ENCODE measurements at regions not wholly inside any gene's neighbourhood (a gene's known extent, or its start where the extent isn't known, plus 50 kb on each side); places are given as distances from the start of the nearest gene placed in this dataset.

DNA sequence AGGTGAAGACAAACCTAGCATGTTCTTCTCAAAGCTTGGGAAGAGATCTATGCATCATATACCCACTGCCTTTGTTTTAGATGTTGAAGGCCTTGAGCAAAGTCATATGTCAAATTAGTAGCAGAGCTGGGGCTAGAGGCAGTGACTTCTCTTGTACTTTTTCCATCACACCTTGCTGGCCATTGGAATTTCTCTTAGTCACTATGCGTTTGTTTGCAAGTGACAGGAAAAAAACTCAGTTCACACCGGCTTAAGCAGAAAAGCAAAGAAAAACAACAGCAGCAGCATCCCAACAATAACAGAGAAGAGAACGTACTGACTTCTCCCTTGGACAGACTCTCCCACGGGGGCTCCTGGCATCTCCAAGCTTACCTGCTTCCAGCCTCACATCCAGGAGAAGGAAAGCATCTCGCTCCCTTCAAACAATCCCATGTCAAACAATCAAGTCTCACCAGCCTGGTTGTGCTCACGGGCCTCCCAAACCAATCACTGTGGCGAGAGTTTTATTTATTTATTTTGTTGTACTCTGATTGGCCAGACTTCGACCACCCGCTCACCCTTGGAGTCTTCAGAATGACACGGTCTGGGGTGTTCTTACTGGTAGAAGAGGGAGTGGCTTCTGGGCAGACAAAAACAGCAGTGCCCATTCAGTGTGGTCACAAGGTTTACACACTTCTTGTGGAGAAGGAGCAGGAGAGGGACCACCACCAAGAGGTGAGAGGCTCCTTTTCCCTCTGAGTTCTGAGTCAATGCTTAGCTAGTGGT is 83.8 kb upstream of the STC2 start:
- TF ChIP-seq, protein P1, sequence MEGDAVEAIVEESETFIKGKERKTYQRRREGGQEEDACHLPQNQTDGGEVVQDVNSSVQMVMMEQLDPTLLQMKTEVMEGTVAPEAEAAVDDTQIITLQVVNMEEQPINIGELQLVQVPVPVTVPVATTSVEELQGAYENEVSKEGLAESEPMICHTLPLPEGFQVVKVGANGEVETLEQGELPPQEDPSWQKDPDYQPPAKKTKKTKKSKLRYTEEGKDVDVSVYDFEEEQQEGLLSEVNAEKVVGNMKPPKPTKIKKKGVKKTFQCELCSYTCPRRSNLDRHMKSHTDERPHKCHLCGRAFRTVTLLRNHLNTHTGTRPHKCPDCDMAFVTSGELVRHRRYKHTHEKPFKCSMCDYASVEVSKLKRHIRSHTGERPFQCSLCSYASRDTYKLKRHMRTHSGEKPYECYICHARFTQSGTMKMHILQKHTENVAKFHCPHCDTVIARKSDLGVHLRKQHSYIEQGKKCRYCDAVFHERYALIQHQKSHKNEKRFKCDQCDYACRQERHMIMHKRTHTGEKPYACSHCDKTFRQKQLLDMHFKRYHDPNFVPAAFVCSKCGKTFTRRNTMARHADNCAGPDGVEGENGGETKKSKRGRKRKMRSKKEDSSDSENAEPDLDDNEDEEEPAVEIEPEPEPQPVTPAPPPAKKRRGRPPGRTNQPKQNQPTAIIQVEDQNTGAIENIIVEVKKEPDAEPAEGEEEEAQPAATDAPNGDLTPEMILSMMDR (IDR thresholded peaks at IDR 0.05; ENCODE audit: insufficient read depth, low read length, poor library complexity, severe bottlenecking): no peak
- TF ChIP-seq EZH2phosphoT487 (conservative IDR thresholded peaks at IDR 0.05; ENCODE audit: low read length): no peak

All from SU-DHL-6 (cell line).